ENCODE measurements at regions not wholly inside any gene's neighbourhood (a gene's known extent, or its start where the extent isn't known, plus 50 kb on each side); places are given as distances from the start of the nearest gene placed in this dataset.

DNA sequence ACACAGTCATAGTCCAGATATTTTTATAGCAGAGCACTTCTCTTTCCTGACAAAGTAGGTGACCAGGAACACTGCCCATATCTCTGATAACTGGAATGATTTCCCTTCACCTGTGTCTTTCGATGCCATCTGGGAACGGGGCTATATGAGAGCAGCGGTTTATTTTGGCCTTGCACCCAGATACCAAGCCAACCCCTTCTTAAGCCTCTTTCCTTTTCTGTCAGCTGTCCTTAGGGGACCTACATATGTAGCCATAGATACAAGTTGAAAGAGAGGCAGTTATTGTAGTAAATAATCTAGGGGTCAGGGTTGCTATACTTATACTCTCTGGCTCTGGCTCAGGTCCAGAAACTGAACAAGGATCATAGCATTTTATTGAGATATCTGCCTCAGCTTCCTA lies 128.8 kb downstream of the NHLRC3 start:
- no peak for DNase-seq

DNA sequence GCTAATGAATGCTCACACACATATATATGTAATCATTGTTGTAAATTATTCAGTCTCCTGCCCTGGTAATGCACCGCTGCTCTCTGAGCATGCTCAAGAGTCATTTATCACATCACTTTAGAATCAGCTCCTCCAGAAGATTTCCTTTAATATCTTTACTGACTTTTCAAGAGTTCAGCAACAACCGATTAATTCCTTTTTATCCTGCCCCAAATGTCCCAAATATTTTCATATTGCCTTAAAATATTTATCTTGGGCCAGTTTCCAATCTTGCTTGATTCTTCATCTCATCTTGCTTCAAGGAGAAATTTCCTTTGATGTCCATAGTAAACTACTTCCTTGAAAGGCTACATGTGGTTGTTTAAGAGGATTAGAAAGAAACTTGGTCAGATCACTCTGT lies 132.5 kb downstream of the NHLRC3 start:
- no peak for DNase-seq

DNA sequence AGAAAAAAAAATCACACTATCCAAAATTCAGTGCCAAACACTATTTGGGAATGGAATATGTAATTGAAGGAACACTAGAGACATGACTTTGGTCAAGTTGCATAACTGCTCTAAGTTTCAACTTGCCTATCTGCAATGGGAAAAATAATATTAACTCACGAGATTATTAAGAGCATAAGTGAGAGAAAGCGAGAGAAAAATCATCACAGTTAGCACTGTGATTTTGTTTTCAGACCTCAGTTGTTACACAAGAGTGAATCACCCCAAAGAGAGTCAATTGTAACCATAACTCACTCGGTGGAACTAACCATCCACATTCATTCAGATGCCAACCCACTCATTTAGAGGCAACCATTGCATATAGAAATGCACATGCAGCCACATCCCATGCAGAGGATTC lies 147.1 kb downstream of the NHLRC3 start:
- DNase-seq, result no peak

DNA sequence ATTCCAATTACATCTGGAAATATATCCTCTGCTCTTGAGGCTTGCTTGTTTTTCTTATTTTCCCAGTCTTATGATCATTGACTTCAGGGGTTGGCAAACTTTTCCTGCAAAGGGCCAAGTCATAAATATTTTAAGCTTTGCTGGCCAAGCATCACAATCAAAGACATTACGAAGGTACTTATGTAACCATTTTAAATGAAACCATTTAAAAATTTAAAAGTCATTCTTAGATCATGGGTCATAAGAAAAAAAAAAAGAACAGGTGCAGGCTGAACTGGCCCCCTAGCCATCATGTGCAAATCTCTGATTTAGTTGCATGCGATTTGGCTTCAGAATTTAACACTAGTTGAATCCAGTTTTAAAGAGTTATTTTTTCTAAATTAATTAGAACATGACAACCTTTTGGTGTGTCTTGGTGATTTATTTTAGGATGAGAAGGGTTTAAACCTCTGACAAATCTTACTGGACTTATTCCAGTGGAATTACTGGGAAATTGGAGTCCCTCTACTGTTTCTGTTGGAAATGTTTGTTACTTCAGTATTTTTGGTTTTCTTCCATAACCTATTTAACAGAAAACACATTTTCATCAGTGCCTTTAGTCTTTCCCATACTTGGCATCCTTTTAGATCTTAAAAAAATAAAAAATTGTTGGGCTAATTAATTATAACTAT lies 148.1 kb downstream of the NHLRC3 start:
- DNase-seq, result no peak

DNA sequence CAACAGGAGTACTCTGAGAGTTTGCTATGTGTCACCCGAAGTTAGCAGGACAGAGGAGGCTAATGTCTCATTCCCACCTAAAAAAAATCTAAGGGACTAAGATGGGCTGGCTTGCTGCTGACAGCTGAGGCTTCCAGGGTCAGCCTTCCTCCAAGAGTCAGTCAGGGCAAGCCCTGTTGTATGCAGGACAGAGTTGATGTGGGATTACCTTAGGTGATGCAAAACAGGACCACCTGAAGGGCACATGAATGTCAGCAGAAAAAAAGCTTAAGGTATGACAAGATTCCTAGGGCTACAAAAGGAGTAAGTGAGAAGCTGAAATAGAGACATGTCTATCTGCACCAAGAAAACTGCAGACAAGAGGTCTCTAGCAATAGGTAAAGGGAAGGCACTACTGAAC lies 151.5 kb downstream of the NHLRC3 start:
- DNase-seq, result no peak

DNA sequence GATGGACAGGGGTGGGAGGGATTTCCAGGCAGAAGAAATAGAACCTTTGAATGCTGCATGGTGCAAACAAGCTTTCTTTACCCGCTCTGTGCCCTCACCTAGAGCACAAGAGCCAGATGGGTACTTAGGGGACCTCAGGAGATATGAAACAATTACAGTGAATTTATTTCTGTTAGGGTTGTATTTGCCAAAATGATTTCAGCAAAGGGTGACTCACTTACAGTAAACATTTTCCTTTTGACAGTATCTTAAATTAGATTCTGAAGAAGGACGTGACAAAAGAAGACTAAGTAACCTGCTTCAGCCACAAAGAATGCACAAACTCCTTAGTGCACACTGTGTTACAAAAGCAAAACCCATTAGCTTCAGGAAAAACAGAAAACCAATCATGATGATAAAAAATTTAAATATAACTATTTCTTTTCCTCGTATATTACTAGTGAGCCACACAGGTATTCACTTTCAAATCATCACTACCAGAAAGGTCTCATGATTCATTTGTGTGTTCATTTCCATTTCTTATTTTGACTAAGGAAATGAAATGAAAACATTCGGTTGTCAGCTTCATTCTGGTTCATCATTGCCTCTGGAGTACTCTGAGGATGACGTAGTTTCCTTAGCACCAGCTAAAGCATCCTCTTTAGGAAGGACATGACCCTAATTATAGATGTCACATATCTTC lies 158.8 kb downstream of the NHLRC3 start:
- peak; percentile 28 for DNase-seq

DNA sequence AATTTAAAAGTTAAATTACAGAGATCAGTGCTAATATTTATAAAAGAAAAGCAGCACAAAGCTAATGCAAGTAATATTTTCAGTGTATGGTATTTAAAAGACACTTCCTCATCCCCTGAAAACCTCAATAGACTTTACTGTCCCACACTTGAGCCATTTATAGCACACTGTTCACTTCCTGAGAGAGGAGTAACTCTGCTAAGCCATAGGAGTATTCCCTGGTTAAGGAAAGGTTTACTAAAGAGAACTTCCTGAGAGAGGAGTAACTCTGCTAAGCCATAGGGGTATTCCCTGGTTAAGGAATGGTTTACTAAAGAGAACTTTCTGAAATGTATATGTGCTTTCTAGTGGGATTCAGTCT lies 159.4 kb downstream of the NHLRC3 start:
- no peak for DNase-seq

DNA sequence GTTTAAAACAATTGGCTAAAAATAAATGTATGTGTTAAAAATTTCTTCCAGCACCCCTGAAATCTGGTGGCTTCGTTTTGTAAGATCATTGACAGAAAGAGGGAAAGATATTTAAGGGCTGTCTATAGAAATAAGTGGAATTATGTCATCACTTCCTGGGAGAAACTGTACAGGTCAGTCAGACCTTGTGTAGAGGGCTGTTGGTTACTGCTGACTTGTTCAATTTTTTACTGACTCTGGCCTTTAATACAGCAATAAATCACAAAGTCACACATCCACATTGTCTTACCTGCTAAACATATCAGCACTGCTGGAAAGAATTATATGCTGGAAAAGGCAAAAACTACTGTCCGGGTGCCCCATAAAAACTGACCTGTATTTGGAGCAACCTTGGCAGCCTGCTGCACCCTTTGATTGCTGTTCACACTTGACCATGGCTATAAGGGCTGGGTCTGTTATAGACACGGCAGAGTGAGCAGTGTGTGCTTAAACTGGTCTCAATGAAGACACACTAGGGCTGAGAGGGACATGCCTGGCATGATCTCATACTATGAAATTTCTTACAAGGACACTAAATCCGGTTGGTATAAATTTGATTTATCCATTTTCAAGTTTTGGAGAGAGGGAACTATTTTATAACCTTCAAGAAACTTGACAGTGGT lies 162.1 kb downstream of the NHLRC3 start:
- DNase-seq, result no peak

DNA sequence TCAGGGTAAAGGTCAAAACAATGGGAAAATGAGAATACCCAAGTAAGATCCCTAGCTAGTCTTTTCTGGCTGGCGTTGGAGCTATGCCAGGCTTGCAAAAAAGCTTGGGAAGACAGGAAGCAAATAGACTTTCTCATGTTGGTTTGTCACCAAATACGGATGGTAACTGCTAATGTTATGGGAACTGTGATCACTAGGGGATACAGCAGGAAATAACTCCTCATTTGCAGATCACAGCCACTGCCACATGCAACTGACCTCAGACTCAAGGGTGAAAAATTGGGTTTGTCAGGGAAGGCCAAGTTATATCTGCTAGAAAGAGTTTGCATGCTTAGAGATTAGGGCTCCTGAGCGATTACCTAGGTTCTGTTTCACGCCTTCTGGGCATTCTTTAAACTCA lies 162.9 kb downstream of the NHLRC3 start:
- no peak for DNase-seq

DNA sequence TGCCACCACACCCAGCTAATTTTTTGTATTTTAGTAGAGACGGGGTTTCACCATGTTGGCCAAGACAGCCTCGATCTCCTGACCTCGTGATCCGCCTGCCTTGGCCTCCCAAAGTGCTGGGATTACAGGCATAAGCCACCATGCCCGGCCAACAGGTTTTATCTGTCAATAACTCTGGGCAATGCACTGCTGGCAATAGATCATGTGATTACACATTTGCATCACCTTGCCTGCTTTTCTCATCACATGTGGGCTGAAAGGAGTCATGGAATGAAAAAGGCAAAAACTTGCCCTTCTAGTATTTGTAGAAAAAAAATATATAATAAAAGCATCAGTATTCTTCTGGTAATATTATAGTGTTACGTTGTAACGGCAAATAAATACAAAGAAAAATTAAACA lies 164.5 kb downstream of the NHLRC3 start:
- DNase-seq, result no peak

DNA sequence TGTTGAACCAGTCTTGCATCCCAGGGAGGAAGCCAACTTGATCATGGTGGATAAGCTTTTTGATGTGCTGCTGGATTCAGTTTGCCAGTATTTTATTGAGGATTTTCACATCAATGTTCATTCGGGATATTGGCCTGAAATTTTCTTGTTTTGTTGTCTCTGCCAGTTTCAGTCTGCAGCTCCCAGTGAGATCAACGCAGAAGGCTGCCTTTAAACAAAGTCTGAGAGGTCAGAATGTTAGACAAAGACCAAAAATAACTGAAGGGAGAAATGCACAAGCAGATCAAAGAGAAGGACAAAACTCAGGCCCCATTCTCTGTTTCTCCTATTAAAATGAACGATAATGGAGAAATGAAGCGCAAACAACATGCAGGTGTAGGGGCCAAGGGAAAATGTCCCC lies 170.4 kb downstream of the NHLRC3 start:
- DNase-seq, result no peak

DNA sequence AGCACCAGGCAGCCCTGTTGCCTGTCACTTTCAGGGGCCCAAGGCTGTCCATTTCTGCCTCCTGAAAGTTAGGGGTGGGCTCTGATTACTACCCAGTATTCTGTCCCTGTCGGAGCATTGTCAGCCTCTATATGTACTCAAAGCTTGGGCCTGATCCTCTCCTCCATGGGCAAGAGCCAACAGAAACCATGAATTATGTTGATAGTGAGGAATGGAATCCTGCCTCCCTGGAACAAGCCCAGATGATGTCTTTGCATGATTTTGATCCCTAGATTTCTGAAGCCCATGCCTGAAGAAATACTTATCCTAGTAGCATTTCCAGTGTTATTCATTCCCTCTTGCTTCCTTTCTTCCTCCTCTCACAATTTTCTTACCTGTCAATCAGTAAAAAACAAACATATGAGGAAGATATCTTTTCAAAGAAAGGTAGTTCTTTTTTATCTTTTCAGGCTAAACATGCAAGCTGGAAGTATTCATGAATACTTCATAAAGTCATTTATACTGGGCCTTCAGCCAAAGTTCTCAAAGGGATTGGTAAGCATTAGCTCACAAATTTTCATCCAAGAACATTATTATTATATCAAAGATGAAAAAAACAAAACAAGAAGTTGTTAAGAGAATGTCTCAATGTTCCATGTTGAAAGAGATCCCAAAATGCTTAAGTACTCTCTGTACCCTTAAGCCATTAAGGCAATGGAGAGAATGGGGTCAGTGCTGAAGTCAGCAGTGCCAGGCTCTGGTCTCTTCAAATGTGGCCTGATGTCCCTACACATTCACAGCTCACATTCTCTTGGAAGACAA lies 171.7 kb downstream of the NHLRC3 start:
- no peak for DNase-seq

DNA sequence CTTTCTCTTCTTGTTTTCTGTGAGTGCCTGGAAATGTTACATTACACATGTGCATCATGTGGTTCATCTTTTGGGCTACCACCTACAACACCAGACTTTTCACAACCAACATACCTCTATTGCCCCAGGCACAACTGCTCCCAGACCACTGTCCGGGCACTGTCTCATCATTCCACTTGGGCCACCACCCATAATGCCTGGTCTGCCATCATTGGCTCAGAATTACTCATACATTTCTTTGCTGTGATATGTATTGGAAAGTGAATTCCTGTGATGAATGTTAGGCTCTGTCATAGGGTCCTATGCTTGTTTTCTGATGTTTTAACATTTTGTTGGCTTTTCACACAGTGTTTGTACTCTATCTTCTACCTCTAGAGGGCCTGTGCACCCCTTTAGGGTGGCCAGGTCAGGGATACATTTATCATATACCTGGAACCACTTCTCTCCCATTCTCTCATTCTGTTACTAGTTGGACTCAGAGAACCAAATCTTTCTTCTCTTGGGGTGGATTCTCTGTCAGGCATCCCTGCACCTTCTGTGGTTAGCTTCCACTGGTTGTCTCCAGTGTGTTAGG lies 172.8 kb downstream of the NHLRC3 start:
- no peak for DNase-seq

DNA sequence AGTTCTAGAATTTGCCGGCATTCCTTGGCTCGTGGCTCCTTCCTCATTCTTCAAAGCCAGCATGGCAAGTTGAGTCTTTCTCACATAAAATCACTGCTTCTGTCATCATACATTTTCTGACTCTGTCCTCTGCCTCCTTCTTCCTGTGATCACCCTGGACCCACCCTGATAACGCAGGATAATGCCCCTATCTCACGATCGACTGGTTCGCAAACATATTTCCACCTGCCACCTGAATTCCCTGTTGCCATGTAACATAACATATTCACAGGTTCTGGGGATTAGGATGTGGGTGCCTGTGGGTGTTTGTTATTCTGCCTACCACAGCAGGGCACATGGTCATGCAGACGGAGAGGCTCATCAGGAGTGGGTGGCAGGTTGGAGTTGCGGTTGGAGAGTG lies 177.7 kb downstream of the NHLRC3 start:
- DNase-seq, result no peak

DNA sequence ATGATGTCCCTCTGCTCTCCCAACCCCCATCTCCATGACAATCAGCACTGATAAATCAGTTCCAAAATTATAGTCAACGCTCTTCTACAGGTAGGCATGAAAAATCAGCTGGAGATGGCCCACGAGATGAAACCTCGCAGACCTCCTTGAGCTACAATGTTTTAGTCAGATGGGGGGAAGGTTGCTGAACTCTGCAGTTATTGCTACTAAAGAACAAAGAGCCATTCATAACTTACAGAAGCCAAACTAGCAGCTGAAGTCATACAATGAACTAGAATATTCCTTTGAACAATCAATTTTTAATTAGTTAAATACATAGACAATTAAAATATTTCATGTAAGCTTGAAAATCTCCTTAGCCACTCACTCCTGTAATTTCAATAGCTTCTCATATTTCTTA lies 179.2 kb downstream of the NHLRC3 start:
- no peak for DNase-seq

DNA sequence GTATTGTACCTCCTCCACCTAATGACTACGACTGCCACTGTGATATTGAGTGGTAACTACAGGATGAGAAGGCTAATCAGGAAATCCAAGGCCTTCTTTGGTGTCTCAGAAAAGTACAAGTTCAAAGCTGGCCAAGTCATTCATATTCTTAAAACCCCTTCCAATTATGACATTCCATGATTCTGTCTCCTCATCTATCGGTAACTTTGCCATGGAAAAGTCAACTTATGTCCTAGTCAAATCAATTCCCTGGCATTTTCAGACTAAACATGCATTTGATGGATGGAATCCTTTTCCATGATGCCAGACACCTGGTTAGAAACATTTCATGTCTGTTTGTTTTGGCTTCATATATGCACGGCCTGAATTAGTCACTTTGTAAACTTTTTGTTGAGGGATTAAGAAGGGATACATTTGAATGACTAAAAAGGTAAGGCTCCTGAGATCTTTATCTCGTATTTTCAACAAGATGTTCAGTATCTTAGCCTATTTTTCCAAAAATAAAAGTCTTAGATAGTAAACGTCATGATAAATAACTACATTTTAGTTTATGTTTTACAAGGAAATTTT lies 186.5 kb downstream of the NHLRC3 start:
- DNase-seq, result no peak

DNA sequence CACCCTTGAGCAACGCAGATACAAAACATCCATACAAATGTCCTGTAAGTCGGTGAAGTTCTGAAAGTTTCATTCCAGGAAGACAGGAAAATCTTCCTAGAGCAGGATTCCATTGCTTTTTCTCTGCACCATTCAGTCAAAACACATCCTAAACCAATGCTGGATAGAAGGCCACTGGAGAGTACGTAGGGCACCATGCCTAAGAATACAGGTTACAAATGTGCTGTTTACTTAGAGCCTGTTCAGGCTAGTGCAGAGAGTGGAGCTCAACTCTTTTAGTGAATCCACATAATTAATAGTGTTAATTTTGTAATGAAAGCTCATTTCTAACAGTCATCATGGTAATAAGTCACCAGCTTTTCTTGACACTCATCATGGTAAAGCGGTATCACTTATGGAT lies 187.6 kb downstream of the NHLRC3 start:
- no peak for DNase-seq

DNA sequence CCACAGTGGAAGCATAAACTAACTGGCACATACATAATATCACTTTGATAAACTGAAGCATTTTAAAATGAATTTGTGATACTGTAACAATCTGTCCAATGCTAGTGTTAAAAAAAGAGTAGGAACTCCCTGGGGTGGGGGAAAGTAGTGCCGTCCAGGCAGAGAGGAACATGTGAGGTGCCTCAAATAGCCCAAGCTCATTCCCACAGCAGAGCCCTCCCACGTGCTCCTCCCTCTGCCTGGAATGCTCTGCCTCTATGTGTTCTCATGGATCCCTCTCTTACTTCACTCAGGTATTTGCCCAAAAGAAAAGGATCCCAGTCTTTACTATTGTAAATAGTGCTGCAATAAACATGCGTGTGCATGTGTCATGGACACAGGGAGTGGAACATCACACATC lies 188.1 kb downstream of the NHLRC3 start:
- no peak for DNase-seq

DNA sequence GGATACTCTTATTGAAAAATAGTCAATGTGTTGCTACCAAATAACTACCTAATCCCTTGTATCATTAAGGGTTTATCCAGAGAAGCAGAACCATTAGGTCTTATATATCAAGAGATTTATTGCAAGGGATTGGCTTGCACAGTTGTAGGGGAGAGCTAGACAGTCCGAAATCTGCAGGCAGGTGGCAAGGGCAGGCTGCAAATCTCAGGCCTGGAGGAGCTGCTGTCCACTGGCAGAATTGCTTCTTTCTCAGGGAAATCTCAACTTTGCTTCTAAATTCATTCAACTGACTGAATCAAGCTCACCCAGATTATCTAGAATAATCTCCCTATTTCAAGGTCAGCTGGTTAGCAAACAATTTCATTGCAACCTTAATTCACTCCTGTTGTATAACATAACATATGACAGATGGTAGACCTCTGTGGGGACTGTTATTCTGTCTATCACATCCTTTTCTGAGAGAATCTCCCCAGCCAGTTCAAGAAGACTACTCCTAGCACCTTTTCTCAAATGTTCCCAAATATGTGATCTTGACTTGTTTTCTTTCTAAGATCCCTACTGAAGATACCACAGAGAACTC lies 194.2 kb downstream of the NHLRC3 start:
- no peak for DNase-seq

DNA sequence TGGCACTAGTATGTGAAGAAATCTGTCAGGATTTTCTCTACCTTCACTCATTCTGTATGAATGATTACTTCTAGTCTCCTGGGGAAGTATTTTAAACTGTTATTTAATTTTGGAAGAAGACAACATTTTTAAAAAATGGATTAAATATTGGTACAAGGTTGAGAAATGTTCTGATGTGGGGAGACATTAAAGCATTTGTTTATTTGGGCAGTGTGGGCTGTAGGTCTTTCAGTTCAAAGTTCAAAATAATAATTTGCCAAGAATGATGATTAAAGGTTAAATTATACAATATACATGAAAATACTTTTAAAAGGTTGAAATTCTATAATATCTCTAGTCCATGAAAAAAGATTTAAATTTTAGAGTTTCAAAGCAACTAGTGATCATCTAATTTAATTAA lies 194.7 kb downstream of the NHLRC3 start:
- DNase-seq, result no peak

DNA sequence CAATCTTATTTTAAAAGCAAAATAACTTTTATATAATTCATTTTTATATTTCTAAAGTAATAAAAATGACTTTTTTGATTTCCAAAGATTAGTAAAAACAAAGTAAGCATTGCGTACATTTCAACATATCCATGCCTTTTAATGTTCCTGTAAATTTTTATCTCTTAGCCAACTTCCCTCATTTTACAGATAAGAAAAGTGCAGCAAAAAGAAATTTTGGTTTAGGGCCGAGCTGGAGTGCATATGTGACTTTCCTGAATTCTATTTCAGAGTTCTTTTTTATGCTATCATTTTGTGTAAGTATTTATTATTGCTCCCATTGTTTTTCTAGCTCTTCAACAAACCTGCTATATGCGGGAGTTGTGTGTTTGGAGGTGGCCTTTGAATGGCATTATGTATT lies 195.3 kb downstream of the NHLRC3 start:
- no peak for DNase-seq

DNA sequence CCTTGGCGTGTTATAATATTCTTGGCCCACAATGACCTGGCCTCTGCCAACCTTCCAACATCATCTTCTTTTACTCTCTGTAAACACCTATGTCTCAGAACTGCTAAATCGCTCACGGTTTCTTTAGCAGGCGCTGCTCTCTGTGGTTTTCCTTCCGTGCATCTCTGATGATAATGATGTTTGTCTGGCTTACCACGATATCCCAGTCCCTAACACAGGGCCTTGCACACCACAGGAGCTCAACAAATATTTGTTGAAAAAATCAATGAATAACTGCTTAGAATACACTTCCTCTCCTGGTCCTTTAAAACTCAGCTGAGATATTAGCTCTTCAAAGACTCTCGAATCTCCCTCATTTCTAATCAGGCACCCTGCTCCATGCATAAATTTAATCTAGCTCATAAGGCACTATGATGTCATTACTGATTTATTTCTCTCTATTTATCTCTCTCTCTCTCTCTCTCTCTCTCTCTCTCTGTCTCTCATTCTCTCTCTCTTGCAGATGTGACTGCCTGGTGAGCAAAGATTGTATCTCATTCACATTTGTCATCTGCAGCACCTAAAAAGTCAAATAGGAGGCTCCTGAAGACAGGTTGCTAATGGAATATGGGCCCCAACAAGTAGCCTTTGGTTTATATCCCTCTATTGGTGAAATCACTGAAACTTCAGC lies 206.4 kb downstream of the NHLRC3 start:
- DNase-seq, result peak; percentile 26
